ENCODE measurements at regions not wholly inside any gene's neighbourhood (a gene's known extent, or its start where the extent isn't known, plus 50 kb on each side); places are given as distances from the start of the nearest gene placed in this dataset.
"Not testable (repeated sequence)": the region's sequence is repeated elsewhere in the genome, so short reads cannot be mapped to it uniquely, and the experiment has no call there.

DNA sequence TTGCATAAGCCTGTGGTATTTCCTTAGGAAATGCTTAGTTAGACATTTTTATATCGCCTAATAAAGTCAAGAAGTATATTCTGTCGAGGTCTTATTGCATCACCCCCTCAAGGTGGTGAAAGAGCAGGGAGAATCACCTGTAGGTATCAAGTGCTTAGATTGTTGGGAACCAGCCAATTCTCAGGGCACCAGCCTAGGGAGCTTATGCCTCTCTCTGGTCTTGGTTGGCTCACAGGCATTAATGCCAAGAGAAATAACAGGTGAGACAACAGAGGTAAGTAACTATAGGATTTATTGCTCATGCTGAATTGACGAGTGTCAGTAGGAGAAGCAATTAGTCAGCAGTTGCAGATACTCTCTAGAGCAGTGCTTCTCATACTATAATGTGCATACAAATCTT lies 663.3 kb upstream of the ZNF804A start:
- DNase-seq: peak; percentile 15

DNA sequence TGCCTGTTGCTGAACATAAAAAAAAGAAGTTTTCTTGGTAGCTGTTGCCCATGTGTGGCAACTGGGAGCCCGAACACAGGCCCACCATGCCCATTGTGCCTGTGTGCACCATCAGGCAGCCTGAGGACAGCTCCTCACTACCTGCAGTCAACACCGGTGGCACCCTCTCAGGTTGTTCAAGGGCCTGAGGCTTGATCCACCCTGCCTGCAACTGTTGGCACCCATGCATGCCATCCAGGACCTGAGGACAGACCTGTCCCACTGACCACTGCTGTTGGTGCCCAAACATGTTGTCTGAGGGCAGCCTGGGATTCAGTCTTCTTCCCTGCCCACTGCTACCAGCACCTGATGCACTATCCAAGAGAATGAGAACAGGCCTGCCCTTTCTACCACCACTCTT lies 661.1 kb upstream of the ZNF804A start:
- no peak for DNase-seq

DNA sequence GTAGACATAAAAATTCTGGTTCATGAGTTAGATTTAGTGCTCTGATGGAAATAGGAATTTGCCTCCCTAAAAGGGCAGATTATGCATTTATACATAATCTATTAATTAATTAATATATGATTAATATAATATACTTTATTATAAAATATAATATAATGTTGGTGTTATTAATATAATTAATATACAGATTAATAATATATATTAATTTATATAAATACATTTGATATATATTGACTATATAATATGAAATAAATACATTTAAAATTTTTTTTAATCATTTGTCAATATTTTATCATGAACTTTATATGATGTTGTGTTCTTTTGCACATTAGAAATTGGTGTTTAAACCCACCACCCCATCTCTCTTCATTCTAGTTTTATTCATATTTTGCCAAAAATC lies 652.1 kb upstream of the ZNF804A start:
- DNase-seq: no peak

DNA sequence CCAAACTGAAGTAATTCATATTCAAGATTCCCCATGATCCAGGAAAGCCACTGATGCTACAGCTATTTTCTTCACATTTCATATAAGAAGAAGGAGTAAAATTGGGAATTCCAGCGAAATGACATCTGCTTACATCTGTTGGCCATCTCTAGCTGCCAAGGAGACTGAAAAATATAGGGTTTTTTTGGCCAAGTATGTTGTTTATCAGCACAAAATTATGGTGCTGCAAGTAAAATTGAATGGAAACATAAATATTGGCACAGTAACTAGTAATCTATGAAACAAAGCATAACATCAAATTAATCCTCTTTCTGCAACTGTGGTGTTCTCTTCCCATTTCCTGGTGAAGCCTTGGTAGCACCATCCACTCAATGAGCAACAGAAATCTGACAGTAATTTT lies 649.5 kb upstream of the ZNF804A start:
- no peak for DNase-seq

DNA sequence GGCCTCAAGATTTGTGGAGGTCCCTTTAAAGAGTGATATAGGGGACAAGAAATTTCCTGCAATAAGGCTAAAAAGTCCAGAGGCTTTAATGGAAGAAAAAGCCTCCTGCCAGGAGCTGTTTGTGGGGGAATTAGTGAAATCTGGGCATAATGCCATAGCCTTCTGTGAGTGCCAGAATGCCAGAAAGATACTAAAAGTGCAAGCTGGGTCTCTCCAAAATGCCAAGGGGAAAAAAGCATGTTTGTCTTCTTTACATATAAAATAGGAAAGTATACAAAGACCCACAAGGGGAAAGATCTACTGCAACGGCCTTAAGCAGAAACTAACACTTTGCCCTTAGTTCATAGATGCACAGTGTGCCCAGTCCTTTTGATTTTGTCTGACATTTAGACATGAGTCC lies 647.7 kb upstream of the ZNF804A start:
- DNase-seq: no peak

DNA sequence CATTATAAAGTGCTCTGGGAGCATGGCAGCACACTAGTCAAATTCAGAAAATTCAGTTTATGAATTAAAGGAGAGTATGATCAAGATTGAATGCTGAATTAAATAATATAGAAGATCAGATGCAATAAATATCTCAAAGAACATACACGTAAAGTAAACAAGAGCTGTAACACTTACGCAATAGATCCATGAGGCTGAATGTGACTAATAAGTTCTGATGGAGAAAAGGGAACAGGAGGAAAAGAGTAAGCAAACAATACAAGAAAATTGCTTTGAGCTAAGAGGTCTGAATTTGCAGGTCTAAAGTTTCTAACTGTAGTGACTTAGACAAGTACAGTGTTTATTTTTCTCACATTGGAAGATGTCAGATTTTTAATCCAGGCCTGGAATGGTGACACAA lies 646.7 kb upstream of the ZNF804A start:
- DNase-seq: no peak

DNA sequence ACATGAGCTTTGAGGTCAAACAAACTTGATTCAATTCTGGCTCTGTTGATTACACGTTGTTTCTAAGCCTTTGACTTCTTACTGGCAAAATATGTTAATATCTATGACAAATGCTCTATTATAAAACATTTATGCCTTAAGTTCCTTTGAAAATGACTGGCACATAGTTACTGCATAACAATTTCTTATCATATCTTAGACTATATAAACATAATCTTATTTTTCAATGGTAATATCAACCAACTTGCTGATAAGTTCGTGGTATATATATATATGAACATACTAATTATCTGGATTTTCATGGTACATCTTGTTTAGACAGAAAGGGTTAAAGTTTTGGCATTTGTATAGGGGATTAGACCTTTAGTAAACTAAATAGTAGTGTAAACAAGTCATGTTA lies 645.6 kb upstream of the ZNF804A start:
- DNase-seq: no peak

DNA sequence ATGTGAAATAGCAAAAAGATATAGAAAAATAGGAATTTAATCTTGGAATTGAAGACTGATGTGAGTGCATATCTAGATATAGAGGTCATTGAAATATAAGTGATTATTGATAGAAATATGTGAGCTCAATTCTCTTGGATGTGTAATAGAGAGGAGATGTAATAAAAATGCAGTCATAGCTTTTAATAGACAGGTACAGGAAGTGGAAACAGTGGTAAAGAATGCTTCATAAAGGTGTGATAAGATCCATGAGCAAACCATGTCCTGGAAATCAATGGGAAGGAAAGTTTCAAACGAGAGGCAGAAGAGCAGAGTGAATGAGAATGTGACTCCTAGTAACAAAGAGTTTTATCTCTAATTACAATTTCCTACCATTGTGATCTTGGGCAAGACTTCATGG lies 634.7 kb upstream of the ZNF804A start:
- DNase-seq: no peak

DNA sequence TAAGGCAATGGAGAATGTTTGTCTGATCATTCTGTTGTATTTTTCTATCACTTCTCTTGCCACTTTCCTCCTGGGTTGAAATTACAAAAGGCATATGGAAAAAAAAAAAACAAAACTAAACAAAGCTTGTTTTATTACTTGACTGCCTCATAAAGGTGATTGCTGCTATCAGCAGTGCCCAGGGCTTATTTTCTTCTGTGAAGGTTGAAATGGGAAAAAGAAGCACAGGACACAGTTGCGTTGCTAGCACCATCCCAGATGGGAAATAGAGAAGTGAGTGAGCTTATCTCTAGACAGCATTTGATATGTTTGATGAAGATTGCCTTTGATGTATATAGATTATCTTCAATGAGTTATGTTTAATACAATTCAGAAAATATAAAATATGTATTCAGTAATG lies 633.8 kb upstream of the ZNF804A start:
- DNase-seq: no peak

DNA sequence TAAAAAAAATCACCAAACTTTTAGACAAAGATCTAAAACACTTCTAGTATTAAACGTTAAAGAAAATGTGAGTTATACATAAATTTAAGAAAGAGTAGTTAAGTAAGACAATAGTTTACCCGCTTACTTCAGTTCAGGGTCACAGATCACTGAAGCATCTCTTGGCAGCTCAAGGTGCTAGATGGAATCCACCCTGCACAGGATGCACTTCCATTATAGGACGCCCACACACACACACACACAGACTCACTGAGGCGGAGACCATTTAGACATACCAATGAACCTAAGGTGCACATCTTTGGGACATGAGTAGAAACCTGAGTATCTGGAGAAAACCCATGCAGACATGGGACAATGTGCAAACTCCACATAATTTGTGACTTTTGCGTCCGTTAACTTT lies 630.6 kb upstream of the ZNF804A start:
- DNase-seq: no peak

DNA sequence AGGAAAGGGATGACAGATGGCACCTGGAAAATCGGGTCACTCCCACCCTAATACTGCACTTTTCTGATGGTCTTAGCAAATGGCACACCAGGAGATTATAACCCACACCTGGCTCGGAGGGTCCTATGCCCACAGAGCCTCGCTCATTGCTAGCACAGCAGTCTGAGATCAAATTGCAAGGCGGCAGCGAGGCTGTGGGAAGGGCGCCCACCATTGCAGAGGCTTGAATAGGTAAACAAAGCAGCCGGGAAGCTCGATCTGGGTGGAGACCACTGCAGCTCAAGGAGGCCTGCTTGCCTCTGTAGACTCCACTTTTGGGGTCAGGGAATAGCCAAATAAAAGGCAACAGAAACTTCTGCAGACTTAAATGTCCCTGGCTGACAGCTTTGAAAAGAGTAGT lies 622.7 kb upstream of the ZNF804A start:
- DNase-seq: not testable (repeated sequence)

DNA sequence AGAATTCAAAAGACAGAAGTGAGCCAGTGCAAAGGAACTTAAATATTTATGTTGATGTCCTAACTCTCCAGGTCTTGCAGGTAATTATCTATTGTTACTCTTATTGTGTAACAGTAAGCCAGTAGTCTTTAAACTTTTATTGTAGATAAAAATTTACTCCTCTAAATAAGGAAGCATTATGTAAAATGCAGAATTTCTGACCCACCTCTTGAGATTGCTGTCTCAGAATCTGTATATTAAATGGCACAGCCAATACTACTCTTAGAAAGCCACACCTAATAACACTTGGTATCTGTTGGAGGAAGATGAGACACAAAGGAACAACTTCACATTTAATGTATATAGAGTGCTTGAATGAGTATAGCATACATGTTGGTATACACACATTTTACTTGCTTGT lies 613.5 kb upstream of the ZNF804A start:
- no peak for DNase-seq

DNA sequence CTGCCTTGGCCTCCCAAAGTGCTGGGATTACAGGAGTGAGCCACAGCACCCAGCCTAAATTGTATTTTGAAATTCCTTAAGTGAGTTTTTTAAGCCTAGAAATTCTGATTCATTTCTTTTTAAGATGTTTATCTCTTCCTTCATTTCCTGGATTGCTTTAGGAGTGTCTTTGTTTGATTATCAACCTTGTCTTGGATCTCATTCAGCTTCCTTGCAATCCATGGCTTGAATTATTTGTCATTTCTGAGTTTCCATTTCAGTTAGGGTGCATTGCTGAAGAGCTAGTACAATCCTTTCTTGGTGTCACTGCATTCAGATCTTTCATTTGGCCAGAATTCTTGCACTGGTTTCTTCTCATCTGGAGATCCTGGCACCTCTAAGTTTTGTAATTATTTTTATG lies 606.4 kb upstream of the ZNF804A start:
- DNase-seq: no peak

DNA sequence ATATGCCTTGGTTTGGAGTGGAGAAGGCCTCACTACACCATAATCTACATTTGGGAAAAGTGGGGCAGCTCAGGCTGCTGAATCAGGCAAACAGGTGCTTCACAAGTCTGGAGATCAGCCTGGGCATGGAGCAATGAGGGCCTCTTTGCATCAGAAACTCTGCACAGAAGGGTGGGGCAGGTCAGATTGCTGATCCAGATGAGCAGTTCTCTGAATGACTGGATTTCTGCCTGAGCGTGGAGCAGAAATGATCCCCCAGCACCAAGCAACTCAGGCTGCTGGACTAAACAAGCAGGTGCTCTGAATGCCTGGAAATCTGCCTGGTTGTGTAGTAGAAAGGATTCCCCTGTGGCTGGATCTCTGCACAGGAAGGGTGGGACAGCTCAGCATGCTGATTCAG lies 605.3 kb upstream of the ZNF804A start:
- DNase-seq: no peak

DNA sequence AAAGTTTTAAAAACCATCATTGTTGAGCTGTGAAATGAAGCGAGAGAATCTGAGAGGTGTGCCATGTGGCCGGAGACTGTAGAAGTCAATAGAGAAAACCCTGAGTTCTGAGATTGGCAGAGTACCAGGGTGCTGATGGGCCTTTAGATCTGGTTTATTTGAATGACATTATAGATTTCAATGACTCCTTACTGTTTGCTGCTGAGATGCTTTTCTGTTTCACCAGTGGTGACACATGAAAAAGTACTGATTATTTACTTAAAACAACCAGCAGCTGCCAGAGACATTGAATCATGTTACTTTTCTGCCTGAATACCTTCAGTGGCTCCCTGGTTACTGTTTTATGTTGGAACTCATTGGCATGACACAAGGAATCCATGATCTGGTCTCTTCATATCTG lies 602.7 kb upstream of the ZNF804A start:
- no peak for DNase-seq

DNA sequence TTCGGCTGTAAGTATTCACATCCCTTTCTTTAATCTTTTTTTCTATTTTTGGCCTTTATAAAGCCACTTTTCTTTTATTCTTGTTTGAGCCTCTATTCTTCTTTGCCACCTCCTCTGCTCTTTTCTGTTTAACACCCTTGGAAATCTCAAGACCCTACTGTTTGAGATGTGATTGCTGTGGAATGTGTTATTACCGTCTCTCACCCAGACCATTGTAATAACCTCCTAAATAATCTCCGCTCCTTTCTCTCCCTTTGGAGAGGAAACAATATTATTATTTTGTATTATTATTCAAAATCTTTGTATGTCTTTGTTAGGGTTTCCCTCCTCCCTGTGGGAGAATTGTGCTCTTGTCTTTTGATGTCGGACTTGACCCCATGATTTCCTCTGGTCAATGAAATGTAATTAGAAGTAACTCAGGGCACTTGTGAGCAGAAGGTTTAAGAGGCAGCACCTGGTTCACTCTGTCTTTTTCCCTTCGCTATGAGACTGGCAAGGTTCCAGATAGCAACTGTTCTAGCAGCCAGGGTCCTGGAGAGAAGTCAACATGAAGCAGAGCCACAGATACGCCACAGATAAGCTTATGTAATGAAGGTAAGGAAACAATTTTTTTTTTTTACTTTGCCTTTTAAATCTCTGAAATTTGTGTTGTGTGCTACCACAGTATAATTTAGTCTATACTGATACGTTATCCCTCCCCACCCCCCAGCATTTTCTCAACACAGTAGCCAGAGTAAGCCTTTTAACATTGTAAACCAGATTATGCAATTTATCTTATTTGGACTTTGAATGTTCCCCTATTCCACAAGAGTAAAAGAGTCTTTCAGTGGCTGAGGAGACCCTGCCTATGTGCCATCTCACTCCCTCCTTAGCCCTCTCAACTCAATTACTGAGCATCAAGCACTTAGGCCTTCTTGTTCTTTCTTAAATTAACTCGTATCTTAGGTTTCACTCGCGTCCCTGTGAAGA lies 601.2 kb upstream of the ZNF804A start:
- DNase-seq: peak; percentile 73

DNA sequence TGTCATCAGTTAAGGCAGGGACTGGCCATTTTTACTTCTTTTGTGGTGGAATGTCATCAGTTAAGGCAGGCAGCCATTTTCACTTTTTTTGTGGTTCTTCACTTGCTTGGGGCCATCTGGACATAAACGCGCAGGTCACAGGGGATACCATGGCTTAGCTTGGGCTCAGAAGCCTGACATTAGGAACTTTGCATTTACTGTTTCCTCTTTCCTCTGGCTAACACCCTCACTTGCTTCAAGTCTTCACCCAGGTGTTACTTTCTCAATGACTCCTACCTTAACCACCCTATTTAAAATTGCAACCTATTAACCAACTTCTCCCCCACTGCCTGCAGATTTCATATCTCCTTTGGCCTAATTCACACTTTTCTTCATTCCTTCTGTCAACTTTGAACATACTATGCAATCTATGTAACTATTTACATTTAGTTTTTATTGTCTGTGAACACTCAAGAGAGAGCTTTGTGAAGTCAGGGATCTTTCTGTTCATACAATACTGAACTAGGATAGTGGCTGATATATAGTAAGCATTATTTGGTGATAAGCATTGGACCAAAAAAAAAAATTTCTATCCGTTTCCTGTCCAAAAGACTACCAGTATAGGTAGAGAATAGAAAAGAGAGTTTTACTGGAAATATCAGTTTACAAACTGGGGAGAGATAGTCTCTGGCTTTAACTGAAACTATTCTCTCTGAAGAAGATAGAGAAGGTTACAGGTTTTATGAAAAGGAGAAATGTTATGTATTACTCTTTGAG lies 600.1 kb upstream of the ZNF804A start:
- DNase-seq: no peak

DNA sequence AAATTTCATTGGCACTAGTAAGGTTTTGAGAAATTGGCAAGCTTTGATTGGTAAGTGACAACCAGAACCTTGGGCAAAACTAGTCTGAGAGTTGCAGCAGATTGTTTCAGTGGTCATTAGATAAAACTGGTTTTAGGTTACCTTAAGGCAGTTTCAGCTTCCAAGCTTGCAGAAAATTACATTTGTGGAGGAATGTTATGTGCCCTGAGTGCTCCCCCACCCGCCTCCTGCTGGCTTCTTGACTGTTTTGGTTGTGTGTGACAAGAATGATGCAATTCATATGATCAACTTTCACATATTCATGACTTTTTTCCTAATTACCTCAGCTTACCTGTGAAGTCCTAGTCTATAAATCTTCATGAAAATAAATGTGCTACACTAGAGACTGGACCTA lies 599.5 kb upstream of the ZNF804A start:
- no peak for DNase-seq

DNA sequence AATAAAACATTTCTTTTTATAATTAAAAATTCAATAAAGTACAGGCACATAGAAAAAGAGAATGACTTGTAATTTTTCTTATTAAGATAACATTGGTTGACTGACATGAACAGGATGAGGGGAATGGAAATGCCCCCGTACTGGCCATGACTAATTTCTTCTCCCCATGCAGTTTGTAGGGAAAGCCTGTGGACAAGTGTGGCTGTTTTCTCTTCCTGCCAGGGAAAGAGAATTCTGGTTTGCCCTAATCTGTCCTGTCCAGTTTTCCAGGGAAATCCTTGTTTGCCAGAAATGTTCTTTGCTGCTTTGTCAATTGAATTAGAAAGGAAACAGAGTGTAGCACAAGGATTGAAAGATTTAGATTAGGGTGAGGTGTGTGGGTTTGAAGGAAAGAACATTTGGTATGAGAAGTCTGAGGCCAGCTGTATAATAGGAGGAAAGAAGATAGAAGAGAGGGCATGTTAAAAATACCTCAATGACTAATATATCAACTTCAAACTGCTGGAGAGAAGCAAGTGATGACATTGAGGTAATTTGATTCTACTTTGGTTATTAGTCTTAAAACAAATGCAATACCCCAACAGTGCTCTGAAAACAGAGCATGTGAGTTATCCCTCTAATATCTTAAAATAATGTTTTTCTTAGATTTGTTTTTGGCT lies 593.9 kb upstream of the ZNF804A start:
- DNase-seq: no peak

DNA sequence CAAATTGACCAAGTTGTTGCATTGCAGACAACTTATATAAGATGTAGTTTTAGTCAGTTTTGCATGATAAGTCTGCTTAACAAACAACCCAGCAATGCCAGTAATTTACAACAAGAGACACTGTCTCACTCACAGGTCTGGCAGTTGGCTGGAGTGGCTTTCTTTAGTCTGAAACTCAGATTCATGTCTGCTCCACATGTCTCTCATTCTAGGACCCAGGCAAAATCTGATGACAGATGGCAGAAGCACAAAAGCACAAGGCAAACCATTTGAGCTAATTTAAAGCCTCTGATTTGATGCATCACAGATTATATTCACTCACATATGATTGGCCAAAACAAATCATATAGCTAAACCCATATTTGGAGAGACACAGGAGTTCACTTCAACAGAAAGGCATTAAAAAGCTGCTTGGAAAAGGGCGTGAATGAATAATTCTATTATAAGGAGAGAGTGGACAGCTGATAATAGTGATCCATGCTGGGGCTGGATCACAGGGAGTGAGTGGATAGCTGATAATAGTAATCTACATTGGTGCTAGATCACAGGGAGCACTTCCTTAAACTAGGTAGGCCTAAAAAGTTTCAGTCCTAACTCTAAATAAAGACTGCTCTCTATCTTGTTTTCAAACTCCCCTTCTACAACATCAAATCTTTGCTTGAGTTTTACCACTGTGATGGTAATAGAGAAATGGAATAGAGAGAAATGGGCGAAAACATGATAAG lies 593.2 kb upstream of the ZNF804A start:
- DNase-seq: no peak

DNA sequence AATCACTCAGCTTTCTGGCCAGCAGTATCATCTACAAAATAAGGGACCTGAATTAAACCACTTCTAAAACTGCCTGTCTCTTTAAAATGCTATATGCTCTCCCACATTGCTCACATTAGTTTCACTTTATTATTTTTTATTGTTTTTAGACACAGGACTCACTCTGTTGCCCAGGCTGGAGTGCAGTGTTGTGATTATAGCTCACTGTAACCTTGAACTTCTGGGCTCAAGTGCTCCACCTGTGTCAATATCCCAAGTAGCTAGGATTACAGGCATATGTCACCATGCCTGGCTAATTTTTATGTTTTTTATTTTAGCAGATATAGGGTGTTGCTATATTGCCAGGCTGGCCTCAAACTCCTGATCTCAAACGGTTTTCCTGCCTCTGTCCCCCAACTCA lies 591.3 kb upstream of the ZNF804A start:
- DNase-seq: peak; percentile 47

DNA sequence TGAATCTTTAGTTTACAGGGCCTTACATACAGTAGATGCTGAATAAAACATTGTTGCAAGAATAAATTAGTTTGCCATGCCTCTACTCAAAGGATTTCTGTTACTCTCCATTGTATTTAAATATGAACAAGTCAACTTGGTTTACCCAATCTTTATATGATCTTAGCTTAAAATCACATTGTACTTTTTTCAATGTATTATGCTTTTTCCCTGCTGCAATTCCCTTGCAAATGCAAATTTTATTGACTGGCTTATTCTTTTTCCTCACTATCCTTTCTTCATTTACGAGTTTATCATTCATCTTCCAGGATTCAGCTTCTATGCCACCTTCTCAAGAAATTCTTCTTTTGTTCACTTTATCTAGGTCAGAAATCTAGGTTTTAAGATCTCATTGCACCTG lies 571.4 kb upstream of the ZNF804A start:
- DNase-seq: no peak

DNA sequence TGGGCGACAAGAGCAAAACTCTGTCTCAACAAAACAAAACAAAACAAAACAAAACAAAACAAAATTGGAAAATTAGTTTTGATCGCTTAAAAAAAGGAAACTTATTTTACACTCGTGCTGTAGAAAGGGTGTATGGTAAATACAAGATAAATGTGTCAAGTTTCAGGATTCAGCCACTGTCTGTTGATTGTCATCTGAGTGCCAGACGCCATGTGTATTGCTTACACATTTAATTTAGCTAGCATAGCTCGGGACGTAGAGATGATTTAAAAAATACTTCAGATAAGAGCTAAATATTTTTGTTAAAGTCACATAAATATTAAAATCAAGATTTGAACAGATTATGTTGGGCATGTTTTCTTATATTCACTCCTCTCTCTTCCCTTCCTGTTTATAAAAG lies 568.1 kb upstream of the ZNF804A start:
- no peak for DNase-seq
